Stimulated activated CD8-positive, alpha-beta memory T cell treated with anti-CD3 and anti-CD28 coated beads, Interleukin-15, amount 100 ng/mL, for 48 hours (primary cell): ENCODE measurements at regions not wholly inside any gene's neighbourhood (a gene's known extent, or its start where the extent isn't known, plus 50 kb on each side); places are given as distances from the start of the nearest gene placed in this dataset.
"Not testable (repeated sequence)": the region's sequence is repeated elsewhere in the genome, so short reads cannot be mapped to it uniquely, and the experiment has no call there.

Experiments used
- DNase-seq, 2 donors: peaks; one replicate each; pipeline ENCODE4 v3.0.0-alpha.2; 2020; ENCODE audit warnings: low read depth in 2 of 2

- no peak for DNase-seq
These were observed 251.6 kb upstream of the MKLN1 start for GRCh38 chr7:131076032-131076431.

GRCh38 chr7:131076711-131077181 lies 250.9 kb upstream of the MKLN1 start:
- no peak for DNase-seq

- no peak for DNase-seq
These were observed 249.9 kb upstream of the MKLN1 start for GRCh38 chr7:131077735-131078134.

DNA sequence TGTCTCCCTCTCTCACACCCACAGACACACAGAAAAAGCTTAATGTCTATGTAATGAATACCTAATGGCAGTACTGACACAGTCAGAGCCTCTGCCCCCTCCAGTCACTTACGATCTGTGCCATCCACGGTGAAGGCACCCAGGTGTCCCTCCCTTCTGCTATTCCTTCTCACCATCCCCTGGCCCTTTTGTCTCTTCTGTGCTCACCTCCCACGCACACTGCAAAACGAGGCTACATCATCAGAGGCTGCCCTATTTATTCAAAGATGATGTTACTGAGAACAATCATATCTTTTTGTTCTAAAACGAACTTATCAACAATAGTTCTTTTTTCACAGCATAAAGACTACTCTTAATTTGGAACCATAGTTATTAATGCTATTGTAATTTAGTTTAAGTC lies 246.9 kb upstream of the MKLN1 start:
- DNase-seq = no peak

- no peak for DNase-seq
These were observed 246.4 kb upstream of the MKLN1 start for GRCh38 chr7:131081308-131081707.

DNA sequence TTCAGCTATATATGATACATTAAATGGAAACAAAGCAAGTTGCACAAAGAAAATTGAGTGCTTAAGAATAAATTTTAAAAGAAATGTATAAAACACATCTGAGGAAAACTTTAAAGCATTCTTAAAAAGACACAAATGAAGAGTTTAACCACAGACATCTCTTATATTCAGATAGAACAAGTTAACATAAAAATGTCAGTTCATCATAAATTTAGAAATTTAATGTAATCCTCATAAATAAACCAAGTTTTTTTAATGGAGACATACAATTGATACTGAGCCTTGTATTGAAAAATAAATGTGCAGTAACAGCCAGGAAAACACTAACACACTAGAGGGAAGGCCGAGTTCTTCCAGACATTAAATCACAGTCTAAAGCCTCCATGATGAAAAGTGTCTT lies 243.9 kb upstream of the MKLN1 start:
- no peak for DNase-seq

DNA sequence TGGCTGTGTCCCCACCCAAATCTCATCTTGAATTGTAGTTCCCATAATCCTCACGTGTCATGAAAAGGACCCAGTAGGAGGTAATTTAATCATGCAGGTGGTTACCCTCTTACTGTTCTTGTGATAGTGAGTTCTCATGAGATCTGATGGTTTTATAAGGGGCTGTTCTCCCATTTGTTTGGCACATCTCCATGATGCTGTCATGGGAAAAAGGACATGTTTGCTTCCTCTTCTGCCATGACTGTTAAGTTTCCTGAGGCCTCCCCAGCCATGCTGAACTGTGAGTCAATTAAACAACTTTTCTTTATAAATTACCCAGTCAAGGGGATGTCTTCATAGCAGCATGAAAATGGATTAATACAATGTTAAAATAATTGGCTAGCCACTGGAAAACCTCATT lies 243.3 kb upstream of the MKLN1 start:
- DNase-seq = not testable (repeated sequence)

GRCh38 chr7:131087756-131088658 lies 239.7 kb upstream of the MKLN1 start:
- no peak for DNase-seq

- DNase-seq = no peak
These were observed 237.5 kb upstream of the MKLN1 start for GRCh38 chr7:131090188-131090587.

GRCh38 chr7:131090886-131091692 lies 236.6 kb upstream of the MKLN1 start:
- no peak for DNase-seq

- DNase-seq = no peak
These were observed 233.0 kb upstream of the MKLN1 start for GRCh38 chr7:131094685-131095084.

DNA sequence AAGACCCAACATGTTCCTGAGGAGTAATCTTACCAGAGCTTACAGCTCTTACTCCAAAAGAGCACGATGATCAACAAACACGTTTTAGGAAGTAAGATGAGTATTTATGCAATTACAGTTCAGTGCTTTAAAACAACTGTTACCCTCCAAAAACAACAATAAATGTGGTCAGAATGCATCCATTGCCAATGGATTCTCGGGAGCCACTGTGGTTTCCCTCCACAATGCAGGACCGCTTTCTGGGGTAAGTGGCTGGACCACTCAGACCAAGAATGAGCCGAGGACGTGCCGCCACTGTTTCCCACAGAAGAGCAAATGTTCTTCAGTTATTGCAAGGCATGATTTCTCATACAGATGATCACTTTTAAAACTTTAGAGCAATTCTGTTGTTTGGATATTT lies 232.3 kb upstream of the MKLN1 start:
- no peak for DNase-seq

DNA sequence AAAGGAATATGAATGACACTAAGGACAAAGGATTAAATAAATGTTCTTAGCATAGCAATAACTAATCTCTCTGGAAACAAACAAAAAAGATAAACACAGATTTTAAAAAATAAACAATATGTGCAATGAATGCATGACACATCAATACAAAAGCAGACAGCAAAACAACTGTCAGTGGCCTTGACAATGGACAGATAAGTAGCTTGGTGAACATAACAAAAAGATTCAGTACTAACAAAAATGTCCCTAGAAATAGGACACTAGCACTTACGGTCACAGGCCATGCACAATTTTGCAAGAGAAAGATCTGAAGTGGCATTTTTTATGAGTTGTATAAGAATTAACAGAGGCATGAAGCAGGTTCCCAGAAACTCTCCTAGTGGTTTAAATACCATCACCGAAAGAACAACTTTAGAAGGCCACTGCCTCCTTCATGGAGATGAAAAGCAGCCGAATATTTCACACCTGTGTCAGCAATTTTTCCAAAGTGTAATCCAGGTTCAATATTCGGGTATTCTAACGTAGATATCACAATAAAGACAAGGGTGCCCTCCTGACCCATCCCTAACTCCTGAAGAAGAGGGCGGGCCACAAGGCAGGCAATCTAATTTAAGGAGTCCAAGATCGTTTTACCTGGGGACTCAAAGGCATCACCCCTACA lies 231.3 kb upstream of the MKLN1 start:
- DNase-seq = no peak

DNA sequence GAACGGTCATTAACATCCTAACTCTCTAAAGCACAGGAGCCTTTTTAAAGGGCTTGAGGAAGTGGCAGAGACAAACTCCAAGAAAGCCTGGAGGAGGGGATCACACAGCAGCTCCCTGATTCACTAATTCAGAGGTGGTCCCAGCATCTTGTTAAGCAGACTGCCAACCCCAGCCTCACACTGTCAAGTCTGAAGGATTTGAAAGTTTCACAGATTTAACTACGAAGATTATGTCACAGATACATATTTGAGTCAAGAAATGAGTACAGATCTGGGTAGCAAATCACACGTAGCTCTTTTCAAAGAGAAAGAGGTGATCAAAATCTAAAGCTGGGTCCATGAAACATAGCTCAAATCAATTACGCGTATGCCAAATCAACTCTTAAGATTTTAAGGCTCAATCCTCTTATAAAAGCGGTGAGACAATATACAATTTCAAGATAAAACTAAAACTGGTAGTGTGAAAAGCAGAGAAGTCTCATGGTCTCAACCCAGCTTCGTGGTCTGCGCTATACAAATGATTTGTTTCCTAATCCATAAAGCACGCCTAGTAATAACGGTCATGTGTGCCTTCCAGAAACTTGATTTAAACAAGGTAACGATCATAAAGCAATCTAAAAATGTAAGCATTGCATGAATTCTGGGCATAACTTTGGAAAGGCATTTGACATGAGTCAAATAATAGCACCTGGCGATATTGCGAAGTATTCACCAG lies 229.9 kb upstream of the MKLN1 start:
- no peak for DNase-seq

DNA sequence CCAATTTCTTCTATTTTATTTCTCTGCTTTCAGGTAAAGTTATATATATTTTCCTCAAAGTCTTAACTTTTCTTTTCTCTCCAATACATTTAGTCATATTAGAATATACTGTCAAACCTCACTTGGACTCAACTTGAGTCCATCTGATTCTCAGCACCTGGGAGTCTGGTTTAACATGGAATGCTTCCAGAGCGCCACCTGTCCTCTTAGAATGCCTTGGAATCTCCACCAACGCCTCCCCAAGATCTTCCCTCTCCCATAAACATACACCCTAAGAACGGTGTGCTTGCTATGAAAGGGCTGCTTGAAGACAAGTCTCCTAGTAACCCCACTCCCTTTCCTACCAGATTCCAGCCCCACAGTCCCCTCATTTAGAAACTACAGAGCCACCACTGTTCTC lies 229.1 kb upstream of the MKLN1 start:
- DNase-seq = no peak

DNA sequence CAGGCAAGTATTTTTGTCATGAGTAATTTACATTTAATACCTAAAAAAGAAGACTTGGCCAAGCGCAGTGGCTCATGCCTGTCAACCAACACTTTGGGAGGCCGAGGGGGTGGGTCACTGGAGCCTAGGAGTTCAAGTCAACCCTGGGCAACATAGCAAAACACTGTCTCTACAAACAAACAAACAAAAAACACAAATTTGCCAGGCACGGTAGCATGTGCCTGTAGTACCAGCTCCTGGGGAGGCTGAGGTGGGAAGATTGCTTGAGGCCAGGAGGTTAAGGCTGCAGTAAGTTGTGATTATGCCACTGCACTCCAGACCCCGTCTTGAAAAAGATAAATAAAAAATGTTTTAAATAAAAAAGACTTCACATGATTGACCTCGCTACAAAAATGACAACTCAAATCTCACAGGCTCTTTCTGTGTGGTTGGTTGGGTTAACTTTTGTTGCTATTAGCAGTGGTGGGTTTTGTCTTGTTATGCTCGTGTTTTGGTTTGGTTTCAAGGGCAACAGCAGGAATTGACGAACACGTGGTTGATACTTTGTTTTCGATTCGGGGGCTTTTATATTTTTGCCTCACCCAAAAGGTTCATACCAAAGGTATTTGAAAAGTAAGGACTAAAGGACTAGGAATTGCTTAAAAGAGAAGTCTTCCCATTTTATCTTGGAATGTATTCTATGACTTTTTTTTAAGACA lies 227.2 kb upstream of the MKLN1 start:
- DNase-seq = no peak

DNA sequence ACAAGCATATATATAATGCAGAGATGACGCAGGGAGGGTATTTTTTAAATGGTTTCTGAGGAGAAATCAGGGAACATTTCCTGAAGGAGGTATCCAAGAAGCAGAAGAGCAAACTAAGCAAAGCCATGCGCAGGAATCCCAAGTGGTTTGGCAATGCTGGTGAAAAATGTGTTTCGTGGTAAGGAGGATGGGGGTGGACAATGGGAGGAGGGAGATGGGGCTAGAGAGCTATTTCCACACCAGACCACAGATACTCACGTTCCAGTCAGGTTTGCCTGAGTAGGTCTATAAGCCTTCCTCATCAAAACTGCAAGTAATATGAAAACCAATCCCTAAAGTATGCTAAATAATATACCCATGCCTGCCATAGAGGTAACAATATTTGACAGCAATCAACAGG lies 223.7 kb upstream of the MKLN1 start:
- DNase-seq = no peak

DNA sequence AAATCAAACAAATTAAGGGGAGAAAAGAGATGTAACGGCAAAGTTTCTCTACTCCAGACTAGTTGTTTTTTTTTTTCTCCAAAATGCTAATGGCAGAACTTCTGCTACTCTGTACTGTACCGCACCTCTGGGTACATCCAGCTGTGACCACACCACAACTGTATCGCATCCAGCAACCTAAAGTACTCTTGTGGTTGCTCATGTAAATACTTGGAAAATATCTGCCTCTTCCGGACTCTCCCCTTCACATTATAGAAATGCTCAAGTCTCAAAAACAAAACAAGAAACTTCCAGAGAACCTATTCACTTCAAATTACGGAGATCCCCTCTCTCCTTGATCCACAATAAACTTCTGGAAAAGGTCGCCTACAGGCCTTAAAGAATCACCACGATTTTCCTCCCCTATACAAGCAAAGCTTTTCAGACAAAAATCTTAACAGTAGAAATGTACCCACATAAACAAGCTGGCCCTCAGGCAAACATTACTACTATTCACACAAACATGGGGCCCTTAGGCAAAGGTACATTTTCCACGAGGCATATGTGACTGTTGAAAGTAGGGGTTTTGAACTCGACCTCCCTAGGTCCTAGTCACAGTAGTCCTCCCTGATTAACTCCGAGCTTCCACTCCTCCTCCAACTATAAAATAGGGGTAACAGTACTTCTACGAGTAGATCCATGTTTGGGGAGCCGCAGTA lies 222.9 kb upstream of the MKLN1 start:
- DNase-seq = no peak

DNA sequence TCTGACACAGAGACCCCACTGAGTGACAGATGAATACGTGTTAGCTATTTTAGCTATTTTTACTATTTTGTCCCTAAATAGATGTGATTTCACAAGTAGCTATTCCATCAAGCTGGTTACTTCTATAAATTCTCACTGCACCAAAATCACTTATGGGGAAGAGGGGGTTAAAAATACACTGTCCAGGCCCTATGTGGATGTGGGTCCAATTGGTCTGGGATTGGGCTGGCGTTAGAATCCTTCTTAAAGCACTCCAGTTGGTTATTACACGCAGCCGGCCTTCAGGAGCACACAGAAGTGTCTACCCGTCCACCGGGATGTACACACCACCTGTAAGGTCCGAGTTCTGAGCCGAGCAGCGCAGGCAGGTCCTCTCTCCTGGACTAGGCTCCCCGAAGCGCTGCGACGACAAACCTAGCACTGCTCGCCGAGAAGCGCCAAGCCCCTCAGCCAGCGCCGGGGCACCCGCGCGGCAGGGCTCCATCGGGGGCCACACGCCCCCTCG lies 222.3 kb upstream of the MKLN1 start:
- DNase-seq = no peak
